Urinary bladder (tissue), 3 donors: ENCODE measurements at regions not wholly inside any gene's neighbourhood (a gene's known extent, or its start where the extent isn't known, plus 50 kb on each side); places are given as distances from the start of the nearest gene placed in this dataset.
A peak's percentile ranks its signal among the peaks of the same experiment; 100 is the strongest.
"Not testable (repeated sequence)": the region's sequence is repeated elsewhere in the genome, so short reads cannot be mapped to it uniquely, and the experiment has no call there.

Experiments
- DNase-seq: peaks from one replicate; pipeline ENCODE4 v3.0.0-alpha.2; 2015; ENCODE audit errors: extremely low spot score
- H3K27ac ChIP-seq: one replicate; pipeline ENCODE4 v1.5.1; 2013; ENCODE audit warnings: low read depth, mild to moderate bottlenecking, moderate library complexity
- H3K36me3 ChIP-seq: one replicate; pipeline ENCODE4 v1.6.1; 2013; ENCODE audit warnings: mild to moderate bottlenecking, moderate library complexity; ENCODE audit not compliant: insufficient read depth
- H3K4me1 ChIP-seq: one replicate; pipeline ENCODE4 v1.6.1; 2013; ENCODE audit warnings: mild to moderate bottlenecking, moderate library complexity; ENCODE audit not compliant: insufficient read depth
- H3K4me3 ChIP-seq: one replicate; pipeline ENCODE4 v1.5.1; 2013; ENCODE audit warnings: low read depth, low read length
- WGBS: extraction: QIAGEN DNeasy Blood & Tissue Kit; methylation state at CpG from one replicate; pipeline ENCODE4 v1.1.7; 2013; 5-methylcytosine and 5-hydroxymethylcytosine counted together
- donor health status: healthy with polysubstance abuse.
- donor health status: healthy.

GRCh38 chr2:193253014-193253530 lies 1058.3 kb upstream of the TMEFF2 start:
- H3K36me3 ChIP-seq = no peaks in the 10 kb centered on the region
- H3K4me1 ChIP-seq = no peaks in the 10 kb centered on the region
- H3K27ac ChIP-seq = no peak overlapping the region
- no peak for DNase-seq
- H3K4me3 ChIP-seq = no peak overlapping the region

- WGBS = 30% methylated on average over 3 of the region's 3 CpGs
- no peaks in the 10 kb centered on the region for H3K4me1 ChIP-seq
- no peaks in the 10 kb centered on the region for H3K36me3 ChIP-seq
- no peak for DNase-seq
- H3K4me3 ChIP-seq = no peak overlapping the region
- H3K27ac ChIP-seq = no peak overlapping the region
Measured at GRCh38 chr2:193251909-193252308, 1057.2 kb upstream of the TMEFF2 start.

- H3K36me3 ChIP-seq = no peaks in the 10 kb centered on the region
- no peak for DNase-seq
- H3K27ac ChIP-seq = no peak overlapping the region
- no peaks in the 10 kb centered on the region for H3K4me1 ChIP-seq
- H3K4me3 ChIP-seq = no peak overlapping the region
Measured at GRCh38 chr2:193250389-193250788, 1055.7 kb upstream of the TMEFF2 start.

GRCh38 chr2:193240752-193241151 lies 1046.0 kb upstream of the TMEFF2 start:
- no peak overlapping the region for H3K4me3 ChIP-seq
- WGBS = 80% methylated on average over 1 of the region's 1 CpG

GRCh38 chr2:193231634-193232033 lies 1036.9 kb upstream of the TMEFF2 start:
- H3K4me3 ChIP-seq = no peak overlapping the region
- H3K4me1 ChIP-seq = no peaks in the 10 kb centered on the region
- H3K36me3 ChIP-seq = no peaks in the 10 kb centered on the region
- DNase-seq = no peak
- H3K27ac ChIP-seq = no peak overlapping the region
- 68% methylated on average over 2 of the region's 2 CpGs for WGBS

More at GRCh38 chr2:193240752-193241151, 1046.0 kb upstream of the TMEFF2 start:
- Histone ChIP-seq H3K27ac (no peak overlapping the region), H3K4me1 (no peaks in the 10 kb centered on the region), H3K36me3 (no peaks in the 10 kb centered on the region)
- no peak for DNase-seq

- 89% methylated on average over 1 of the region's 1 CpG for WGBS
Measured at GRCh38 chr2:193228276-193228675, 1033.5 kb upstream of the TMEFF2 start.

GRCh38 chr2:193222454-193222853 lies 1027.7 kb upstream of the TMEFF2 start:
- DNase-seq = no peak
- no peak overlapping the region for H3K4me3 ChIP-seq
- H3K27ac ChIP-seq = no peak overlapping the region
- no peaks in the 10 kb centered on the region for H3K36me3 ChIP-seq
- H3K4me1 ChIP-seq = no peaks in the 10 kb centered on the region
- 88% methylated on average over 2 of the region's 2 CpGs for WGBS

More at GRCh38 chr2:193228276-193228675, 1033.5 kb upstream of the TMEFF2 start:
- Histone ChIP-seq H3K27ac (no peak overlapping the region), H3K4me1 (no peaks in the 10 kb centered on the region), H3K36me3 (no peaks in the 10 kb centered on the region), H3K4me3 (no peak overlapping the region)
- DNase-seq = no peak

- DNase-seq = no peak
- Histone ChIP-seq H3K27ac (no peak overlapping the region), H3K36me3 (no peaks in the 10 kb centered on the region), H3K4me3 (no peak overlapping the region), H3K4me1 (no peaks in the 10 kb centered on the region)
Measured at GRCh38 chr2:193219413-193219812, 1024.7 kb upstream of the TMEFF2 start.

- Histone ChIP-seq H3K27ac (no peak overlapping the region), H3K36me3 (no peaks in the 10 kb centered on the region), H3K4me3 (no peak overlapping the region), H3K4me1 (no peaks in the 10 kb centered on the region)
- 55% methylated on average over 2 of the region's 2 CpGs for WGBS
- no peak for DNase-seq
Measured at GRCh38 chr2:193201583-193201982, 1006.9 kb upstream of the TMEFF2 start.

GRCh38 chr2:193199322-193199721 lies 1004.6 kb upstream of the TMEFF2 start:
- no peak for DNase-seq
- Histone ChIP-seq H3K4me1 (no peaks in the 10 kb centered on the region), H3K27ac (no peak overlapping the region), H3K36me3 (no peaks in the 10 kb centered on the region), H3K4me3 (no peak overlapping the region)
- 81% methylated on average over 2 of the region's 2 CpGs for WGBS

GRCh38 chr2:193187816-193188215 lies 993.1 kb upstream of the TMEFF2 start:
- Histone ChIP-seq H3K4me3 (no peak overlapping the region), H3K36me3 (no peaks in the 10 kb centered on the region), H3K4me1 (no peaks in the 10 kb centered on the region), H3K27ac (no peak overlapping the region)
- 31% methylated on average over 2 of the region's 2 CpGs for WGBS
- no peak for DNase-seq

- not testable (repeated sequence) for DNase-seq, H3K4me3 ChIP-seq, H3K36me3 ChIP-seq, H3K27ac ChIP-seq, H3K4me1 ChIP-seq
- 75% methylated on average over 14 of the region's 17 CpGs for WGBS
Measured at GRCh38 chr2:193170981-193171380, 976.2 kb upstream of the TMEFF2 start.

GRCh38 chr2:193156480-193156879 lies 961.7 kb upstream of the TMEFF2 start:
- no peaks in the 10 kb centered on the region for H3K36me3 ChIP-seq
- no peak for DNase-seq
- H3K4me3 ChIP-seq = no peak overlapping the region
- 61% methylated on average over 1 of the region's 1 CpG for WGBS
- H3K4me1 ChIP-seq = no peaks in the 10 kb centered on the region
- no peak overlapping the region for H3K27ac ChIP-seq

- Histone ChIP-seq H3K27ac (no peak overlapping the region), H3K4me1 (no peaks in the 10 kb centered on the region), H3K36me3 (no peaks in the 10 kb centered on the region), H3K4me3 (no peak overlapping the region)
- 88% methylated on average over 5 of the region's 5 CpGs for WGBS
- no peak for DNase-seq
Measured at GRCh38 chr2:193154076-193154475, 959.3 kb upstream of the TMEFF2 start.

- DNase-seq = peak; percentile 13
- WGBS = 57% methylated on average over 2 of the region's 2 CpGs
- Histone ChIP-seq H3K4me1 (no peaks in the 10 kb centered on the region), H3K27ac (no peak overlapping the region), H3K4me3 (no peak overlapping the region), H3K36me3 (no peaks in the 10 kb centered on the region)
Measured at GRCh38 chr2:193153576-193153975, 958.8 kb upstream of the TMEFF2 start.
